Renal pelvis (tissue), 1 donor: ENCODE measurements at regions not wholly inside any gene's neighbourhood (a gene's known extent, or its start where the extent isn't known, plus 50 kb on each side); places are given as distances from the start of the nearest gene placed in this dataset.
A peak's percentile ranks its signal among the peaks of the same experiment; 100 is the strongest.

Experiments used
- DNase-seq: peaks from one replicate; pipeline ENCODE4 v3.0.0-alpha.2; 2013

GRCh38 chr15:29208836-29209235 lies 60.8 kb downstream of the NSMCE3 start:
- no peak for DNase-seq

DNA sequence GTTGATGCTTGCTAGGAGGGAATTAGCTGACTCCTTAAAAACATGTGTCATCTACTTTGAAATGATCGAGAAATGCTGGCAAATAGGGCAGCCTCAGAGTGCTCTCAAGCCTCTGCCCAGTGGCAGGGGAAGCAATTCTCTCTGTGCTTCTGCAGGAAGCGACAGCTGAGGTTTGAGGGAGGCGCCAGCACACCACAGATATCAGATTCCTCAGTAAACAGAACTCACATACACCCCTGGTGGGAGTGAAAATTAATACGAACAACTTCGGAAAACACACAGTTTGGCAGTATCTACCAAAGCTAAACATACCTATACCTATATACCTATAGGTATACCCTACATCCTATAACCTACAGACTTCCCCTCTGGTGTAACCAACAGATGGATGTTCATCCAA lies 61.3 kb downstream of the NSMCE3 start:
- peak; percentile 76 for DNase-seq

DNA sequence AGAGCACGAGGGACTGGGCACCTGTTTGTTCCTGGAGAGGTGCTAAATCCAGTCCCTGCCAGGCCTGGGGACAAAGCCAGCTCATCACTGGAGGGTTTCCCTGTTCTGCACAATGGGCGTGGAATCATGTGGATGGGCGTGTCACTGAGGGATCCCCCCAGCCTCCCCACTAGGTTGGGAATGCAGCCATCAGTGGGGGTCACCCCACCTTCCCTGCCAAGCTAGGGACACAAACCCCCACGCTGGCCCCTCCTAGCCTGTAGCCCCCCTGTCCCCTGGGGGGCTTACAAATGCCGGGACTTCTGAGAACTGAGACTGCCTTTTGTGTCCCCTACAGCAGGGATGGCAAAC lies 61.9 kb downstream of the NSMCE3 start:
- no peak for DNase-seq

- DNase-seq = no peak
These were observed 62.4 kb downstream of the NSMCE3 start for GRCh38 chr15:29207027-29207757.

GRCh38 chr15:29205186-29205585 lies 64.4 kb downstream of the NSMCE3 start:
- DNase-seq = no peak

- no peak for DNase-seq
These were observed 65.3 kb downstream of the NSMCE3 start for GRCh38 chr15:29204369-29204755.

GRCh38 chr15:29203718-29204368 lies 65.8 kb downstream of the NSMCE3 start:
- DNase-seq = no peak

GRCh38 chr15:29196722-29197121 lies 72.9 kb downstream of the NSMCE3 start:
- no peak for DNase-seq

DNA sequence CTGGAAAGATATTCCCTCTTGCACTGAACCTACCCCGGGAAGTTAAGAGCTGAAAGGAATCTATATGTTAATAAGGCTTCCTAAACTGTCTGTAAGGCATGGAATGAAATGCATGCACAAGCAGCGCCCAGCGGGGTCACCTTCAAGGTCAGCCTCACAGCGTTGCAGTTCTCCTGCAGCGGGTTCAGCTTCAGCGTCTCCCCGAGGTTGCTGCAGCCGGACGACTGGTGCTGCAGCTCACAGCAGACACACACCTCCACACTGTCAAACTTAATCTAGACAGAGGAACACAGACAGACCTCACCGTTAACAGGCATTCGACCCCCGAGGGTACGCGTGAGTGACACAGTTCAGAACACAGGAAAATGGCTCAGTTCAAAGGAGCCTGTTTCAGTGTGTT lies 73.3 kb downstream of the NSMCE3 start:
- DNase-seq = no peak

GRCh38 chr15:29194866-29195265 lies 74.8 kb downstream of the NSMCE3 start:
- no peak for DNase-seq

GRCh38 chr15:29183071-29183831 lies 86.4 kb downstream of the NSMCE3 start:
- DNase-seq = no peak

DNA sequence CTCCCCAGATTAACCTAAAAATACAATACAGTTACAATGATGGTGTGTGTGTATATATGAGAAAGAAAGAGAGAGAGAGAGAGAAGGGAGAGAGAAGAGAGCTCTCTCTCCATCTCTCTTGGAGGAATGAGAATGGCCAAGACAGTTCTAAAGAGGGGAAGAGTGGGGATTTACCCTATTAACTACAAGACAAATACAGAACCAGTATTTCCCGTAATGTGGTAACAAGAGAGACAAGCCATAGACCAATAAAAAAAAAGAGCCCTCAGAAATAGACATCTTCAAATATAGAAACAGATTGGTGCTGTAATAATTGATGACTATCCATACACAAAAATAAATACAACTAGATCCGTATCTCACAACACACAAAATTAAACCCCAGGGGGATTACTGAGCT lies 87.0 kb downstream of the NSMCE3 start:
- no peak for DNase-seq

- no peak for DNase-seq
These were observed 96.6 kb downstream of the NSMCE3 start for GRCh38 chr15:29172742-29173725.

- DNase-seq = no peak
These were observed 99.1 kb downstream of the NSMCE3 start for GRCh38 chr15:29170521-29170920.
